Tibial nerve (tissue), 4 donors: ENCODE measurements at regions not wholly inside any gene's neighbourhood (a gene's known extent, or its start where the extent isn't known, plus 50 kb on each side); places are given as distances from the start of the nearest gene placed in this dataset.

Experiments
- CTCF ChIP-seq, 5 experiments: fragments of 200-600 bp in 3 of 5; fragments of 450-650 bp in 2 of 5; sonication (generic) in 3 of 5; IDR thresholded peaks; one replicate each; pipeline ENCODE4 v1.5.1; 2016 to 2019; ENCODE audit warnings: antibody characterized with exemption in 5 of 5, mild to moderate bottlenecking in 3 of 5, moderate library complexity in 2 of 5
- EP300 ChIP-seq, 2 donors: sonication (generic); formaldehyde crosslinking; IDR thresholded peaks; one replicate each; pipeline ENCODE4 v1.6.1; 2017; ENCODE audit warnings: antibody characterized with exemption in 2 of 2, mild to moderate bottlenecking in 1 of 2
- POLR2A ChIP-seq, 2 donors: fragments of 450-650 bp; IDR thresholded peaks; one replicate each; pipeline ENCODE4 v1.6.1; 2017; ENCODE audit warnings: antibody characterized with exemption in 2 of 2, mild to moderate bottlenecking in 2 of 2, moderate library complexity in 2 of 2

- TF ChIP-seq POLR2A (IDR thresholded peaks at IDR 0.05) (no peak), CTCF (IDR thresholded peaks at IDR 0.05) (no peak), EP300 (IDR thresholded peaks at IDR 0.05) (no peak)
Measured at GRCh38 chr19:27986299-27986698, 1226.7 kb downstream of the UQCRFS1 start.
